NCI-H524 (cell line): ENCODE measurements at regions not wholly inside any gene's neighbourhood (a gene's known extent, or its start where the extent isn't known, plus 50 kb on each side); places are given as distances from the start of the nearest gene placed in this dataset.

Experiments used
- DNase-seq, 2 experiments: peaks; one replicate each; lab custom pipeline; 2025; lab: John Stamatoyannopoulos, UW

DNA sequence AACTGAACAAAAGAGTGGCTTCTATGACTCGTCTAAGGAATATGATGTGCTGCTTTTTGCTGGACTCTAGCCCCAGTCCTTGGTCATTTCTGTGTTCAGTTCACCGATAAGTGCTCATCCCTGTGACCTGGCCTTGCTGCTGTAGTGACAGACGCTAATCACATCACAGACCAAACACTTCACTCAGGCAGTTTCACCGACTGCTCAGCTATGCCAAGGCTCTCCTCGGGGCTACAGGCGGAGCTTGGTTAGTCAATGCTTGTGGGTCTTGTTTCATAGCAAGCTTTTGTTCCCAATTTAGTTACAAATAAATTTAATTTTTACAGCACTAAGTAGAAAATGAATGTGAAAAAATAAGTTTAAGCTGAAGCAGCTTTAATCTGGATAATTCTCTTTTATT is 190.8 kb upstream of the PRKCQ start:
- no peak for DNase-seq

GRCh38 chr10:6769704-6770417 is 189.8 kb upstream of the PRKCQ start:
- DNase-seq: no peak

- no peak for DNase-seq
Measured at GRCh38 chr10:6766131-6766801, 186.2 kb upstream of the PRKCQ start.

- DNase-seq: peak in 1 of 2 experiments; percentile 8
Measured at GRCh38 chr10:6763423-6763822, 183.3 kb upstream of the PRKCQ start.

- no peak for DNase-seq
Measured at GRCh38 chr10:6763001-6763400, 182.9 kb upstream of the PRKCQ start.

DNA sequence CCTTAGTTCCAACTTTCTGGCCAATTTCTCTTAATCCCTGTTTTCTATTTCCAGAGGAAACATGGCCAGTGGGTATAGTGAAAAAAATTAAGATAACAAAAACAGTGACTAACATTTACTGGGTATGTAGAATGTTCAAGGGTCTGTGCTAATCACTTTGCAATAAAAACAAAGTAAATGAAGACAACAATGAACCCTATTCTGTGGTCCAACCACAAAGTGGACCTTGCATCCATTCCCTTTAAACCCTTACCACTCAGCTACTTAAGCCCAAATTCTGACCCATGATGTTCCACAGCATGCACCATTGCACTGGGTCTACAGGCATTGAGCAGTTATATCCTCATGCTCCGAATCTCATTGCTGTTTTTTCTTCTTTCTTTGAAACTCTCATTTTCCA is 179.9 kb upstream of the PRKCQ start:
- no peak for DNase-seq

- no peak for DNase-seq
Measured at GRCh38 chr10:6757158-6757557, 177.1 kb upstream of the PRKCQ start.

DNA sequence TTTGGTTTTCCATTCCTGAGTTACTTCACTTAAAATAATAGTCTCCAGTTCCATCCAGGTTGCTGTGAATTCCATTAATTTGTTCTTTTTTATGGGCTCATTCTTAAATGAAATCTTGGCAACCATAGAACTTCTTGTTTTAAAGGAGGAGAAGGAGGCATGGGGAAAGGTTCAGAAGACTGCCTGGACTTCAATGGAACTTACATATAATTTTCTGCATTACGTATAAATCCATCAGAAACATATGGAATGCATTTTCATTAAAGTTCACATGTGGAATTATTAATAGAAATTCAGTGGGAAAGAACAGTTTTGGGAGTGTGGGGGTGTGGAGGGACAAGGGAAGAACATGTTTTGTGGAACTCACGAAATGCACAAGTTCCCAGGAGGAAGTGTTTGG is 176.6 kb upstream of the PRKCQ start:
- no peak for DNase-seq

GRCh38 chr10:6755781-6756460 is 175.8 kb upstream of the PRKCQ start:
- no peak for DNase-seq

DNA sequence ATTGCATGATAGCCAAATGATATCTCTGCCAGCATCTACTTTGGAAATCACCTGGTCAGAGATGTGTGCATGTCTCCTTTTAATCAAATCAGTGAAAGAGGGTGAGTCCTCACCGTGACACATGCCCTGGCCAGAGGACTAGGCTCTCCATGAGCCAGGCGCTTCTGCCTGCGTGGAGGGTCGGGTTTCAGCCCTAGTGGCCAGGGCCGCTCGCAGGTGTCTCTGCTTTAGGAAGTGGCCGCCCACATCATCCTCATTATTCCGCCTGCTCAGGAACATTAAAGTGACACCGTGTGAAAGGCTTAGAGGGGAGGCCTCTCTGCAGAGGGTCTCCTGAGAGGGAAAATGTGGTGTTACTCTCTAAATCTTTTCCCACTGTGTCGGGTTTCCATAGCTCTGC is 173.6 kb upstream of the PRKCQ start:
- no peak for DNase-seq

DNA sequence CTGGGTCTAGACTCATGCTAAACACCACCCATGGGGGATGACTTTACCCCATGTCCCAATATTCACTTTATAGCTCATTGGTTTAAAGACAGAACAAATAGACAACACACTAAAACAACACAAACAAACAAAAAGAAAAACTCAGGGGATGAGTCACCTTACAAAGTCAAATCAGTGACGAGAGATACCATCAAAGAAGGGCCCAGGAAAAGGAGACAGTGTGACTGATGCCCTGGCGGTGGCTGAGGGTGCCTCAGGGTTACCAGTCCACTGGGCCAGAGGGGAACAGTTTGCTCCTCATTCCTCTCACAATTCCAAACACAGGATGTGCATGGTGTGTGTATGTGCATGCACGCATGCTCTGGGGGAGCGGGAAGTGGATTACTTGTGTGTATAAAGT is 171.3 kb upstream of the PRKCQ start:
- no peak for DNase-seq

DNA sequence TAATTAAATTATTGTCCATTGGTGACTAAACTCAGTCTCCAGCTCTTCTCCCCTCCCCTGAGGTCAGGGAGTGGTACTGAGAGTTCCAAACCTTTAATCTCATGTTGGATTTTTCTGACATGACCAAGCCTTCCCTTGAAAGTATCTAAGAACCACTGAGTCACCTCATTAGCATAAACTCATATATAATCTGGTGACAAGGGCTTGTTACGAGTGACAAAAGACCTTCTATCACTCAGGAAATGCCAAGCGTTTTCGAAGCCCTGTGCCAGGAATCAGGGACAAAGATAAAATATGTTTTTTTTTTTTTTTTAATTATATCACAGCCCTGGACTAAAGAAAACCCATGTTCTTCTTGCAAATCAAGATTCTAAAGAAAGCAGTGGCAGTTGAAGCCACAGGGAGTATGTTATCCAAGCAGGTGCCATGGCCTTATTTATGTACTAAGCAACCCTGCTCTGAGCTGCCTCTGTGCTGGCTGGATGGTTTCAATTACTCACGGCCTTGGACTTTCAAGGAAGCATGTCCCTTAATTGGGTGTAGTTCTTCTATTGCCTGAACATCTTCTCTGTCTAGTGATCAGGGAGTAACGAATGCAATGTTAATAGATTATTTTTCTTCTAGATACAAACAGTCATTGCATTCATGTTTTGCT is 169.0 kb upstream of the PRKCQ start:
- peak in 1 of 2 experiments; percentile 15 for DNase-seq

GRCh38 chr10:6748029-6748428 is 168.0 kb upstream of the PRKCQ start:
- no peak for DNase-seq

DNA sequence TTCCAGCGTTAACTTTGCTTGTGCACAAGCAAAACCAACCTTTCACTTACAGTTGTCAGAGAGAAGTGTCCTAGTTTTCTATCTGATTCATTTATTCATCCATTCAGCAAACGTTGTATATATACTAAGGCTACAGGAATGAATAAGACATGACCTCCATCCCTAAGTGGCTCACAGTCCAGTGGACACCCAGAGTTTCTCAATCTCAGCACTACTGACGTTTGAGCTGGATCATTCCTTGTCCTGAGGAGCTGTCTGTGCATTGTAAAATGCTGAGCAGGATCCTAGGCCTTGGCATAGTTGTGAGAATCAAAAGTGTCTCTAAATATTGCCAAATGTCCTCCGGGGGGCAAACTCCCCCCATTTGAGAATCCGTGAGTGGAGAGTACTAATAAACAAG is 166.7 kb upstream of the PRKCQ start:
- peak in 1 of 2 experiments; percentile 1 for DNase-seq

DNA sequence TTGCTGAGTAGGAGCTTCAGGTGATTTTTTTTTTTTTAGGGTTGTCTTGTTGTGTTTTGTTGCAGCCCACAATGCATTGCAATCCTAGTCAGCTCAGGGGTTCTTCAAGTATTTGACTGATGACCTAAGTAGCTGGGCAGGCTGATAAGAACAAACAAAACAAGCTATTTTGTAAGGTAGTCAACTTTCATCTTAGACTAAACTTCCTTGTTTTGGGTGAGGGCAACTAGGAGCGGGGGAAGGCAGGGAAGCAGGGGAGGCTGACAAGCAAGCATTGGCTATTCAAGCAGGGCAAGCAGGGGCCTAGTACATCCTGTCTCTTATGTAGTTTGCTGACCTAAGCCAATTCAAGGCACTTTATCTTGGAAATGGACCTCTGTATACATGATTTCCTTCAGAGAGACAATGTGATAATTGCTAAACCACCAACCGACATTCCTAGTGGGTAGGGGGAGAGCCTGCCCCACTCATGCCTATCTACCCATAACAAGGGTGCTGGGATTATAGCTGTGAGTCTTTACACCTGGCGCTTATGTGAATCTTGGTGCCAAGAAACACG is 163.3 kb upstream of the PRKCQ start:
- DNase-seq: no peak

GRCh38 chr10:6741541-6741941 is 161.5 kb upstream of the PRKCQ start:
- no peak for DNase-seq

DNA sequence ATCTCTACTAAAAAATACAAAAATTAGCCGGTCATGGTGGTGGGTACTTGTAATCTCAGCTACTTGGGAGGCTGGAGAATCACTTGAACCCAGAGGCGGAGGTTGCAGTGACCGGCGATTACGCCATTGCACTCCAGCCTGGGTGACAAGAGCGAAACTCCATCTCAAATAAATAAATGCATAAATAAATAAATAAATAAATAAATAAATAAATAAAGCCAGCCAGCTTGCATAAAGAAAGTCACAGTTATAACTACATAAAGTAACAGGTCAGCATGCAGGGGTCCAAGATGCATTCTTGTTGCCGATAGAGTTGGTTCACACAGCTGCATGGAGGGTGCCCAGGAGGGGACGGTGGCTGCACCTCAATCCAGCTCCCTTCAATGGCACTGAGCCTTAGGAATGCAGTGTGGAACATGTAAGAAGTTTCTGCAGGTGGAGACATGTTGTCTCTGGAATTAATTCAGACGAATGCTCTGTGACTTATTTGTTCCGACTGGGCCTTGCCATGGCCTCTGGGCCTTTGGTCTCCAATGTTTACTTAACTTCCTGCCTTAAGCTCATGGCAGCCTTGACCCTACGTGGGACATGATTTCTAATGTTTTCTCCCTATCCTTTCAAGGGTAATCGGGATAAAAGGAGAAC is 159.6 kb upstream of the PRKCQ start:
- DNase-seq: no peak

DNA sequence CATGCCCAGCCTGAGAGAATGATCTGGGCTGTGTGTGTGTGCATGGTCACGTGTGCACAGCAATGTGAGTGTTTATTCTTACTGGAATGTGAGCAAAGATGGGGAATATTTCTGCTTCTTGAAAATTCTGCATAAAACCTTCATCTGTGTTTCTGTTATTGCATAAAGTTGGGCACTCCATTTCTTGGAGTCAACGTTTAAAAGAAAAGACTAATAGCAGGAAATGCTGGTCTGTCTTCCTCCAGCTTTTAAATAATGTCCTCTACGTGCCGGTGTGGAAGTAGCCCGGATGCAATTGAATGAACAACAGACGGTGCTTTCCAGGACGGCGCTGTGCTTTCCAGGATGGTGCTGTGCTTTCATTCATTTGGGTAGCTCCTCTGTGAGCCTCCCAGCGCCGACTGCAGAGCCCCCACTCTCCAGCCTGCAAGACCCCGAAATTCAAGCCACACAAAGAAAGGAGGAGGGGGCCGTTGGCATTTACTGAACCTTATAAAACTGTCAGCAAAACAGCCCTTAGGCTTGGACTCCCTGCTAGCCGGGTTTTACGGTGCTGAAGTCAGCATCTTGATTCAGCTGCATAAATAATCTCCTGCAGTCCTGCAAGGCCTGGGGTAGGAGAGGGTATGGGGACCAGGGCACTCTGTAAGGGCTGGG is 158.2 kb upstream of the PRKCQ start:
- no peak for DNase-seq

DNA sequence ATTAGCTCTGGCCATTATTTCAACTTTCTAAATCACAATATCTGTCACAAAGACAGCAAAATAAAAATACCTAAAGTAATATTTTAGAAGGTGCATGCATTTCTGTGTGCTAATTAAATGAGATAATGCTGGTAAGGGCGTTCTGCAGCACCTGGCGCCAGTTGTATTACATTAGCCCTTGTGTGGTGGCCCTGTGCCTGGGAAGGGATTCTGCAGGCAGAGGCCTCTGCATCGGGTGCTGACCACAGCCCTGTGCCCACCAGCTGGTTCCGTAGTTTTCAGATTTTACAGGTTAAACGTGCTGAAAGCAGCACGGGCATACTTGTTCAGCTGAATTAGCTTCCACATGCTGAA is 157.7 kb upstream of the PRKCQ start:
- DNase-seq: no peak

- DNase-seq: peak in 1 of 2 experiments; percentile 3
Measured at GRCh38 chr10:6737080-6737641, 157.1 kb upstream of the PRKCQ start.

GRCh38 chr10:6734286-6734685 is 154.2 kb upstream of the PRKCQ start:
- no peak for DNase-seq
